Endothelial cell of umbilical vein (primary cell): ENCODE measurements at regions not wholly inside any gene's neighbourhood (a gene's known extent, or its start where the extent isn't known, plus 50 kb on each side); places are given as distances from the start of the nearest gene placed in this dataset.

ENCODE experiments used
- BruUV-seq: library from RNA; stranded (reverse); fragments of 400-500 nt; replicated peaks from 2 replicates; lab custom pipeline; 2021; lab: Mats Ljungman, UMichigan
- CTCF ChIA-PET: fragments of 300-600, 350-600 bp; sonication (Branson Sonifier 250); formaldehyde crosslinking; loops from one replicate; lab custom pipeline; 2021; ENCODE audit warnings: antibody characterized with exemption, inconsistent platforms; lab: Charles Lee
- POLR2A ChIA-PET: fragments of 300-600, 350-600 bp; sonication (Branson Sonifier 250); formaldehyde crosslinking; loops from one replicate; lab custom pipeline; 2021; ENCODE audit warnings: antibody characterized with exemption, inconsistent platforms; lab: Charles Lee
- DNase-seq: peaks from one replicate; pipeline ENCODE4 v3.0.0-alpha.2; 2011; ENCODE audit warnings: low read depth, low spot score
- FAIRE-seq: peaks from 2 replicates; lab custom pipeline; 2011; peaks lifted over from hg19 to GRCh38; lab: Jason Lieb, UNC
- H2AFZ ChIP-seq: 2 replicates; pipeline ENCODE4 v1.6.0; 2012; ENCODE audit warnings: low read depth, low read length, control low read depth, inconsistent platforms
- H3K27ac ChIP-seq: 2 replicates; pipeline ENCODE4 v1.5.1; 2011; ENCODE audit warnings: low read depth, mild to moderate bottlenecking, control low read depth, low read length, moderate library complexity; ENCODE audit not compliant: insufficient read depth
- H3K27me3 ChIP-seq, 2 experiments: 2 replicates each; pipeline versions ENCODE4 v1.6.0 to v1.6.1; 2011; ENCODE audit warnings: low read length in 2 of 2, mixed read lengths in 1 of 2; ENCODE audit not compliant: control insufficient read depth in 2 of 2, insufficient read depth in 2 of 2
- H3K36me3 ChIP-seq, 2 experiments: 2 replicates in 1 of 2; 3 replicates in 1 of 2; pipeline ENCODE4 v1.5.1; 2011; ENCODE audit warnings: low read length in 2 of 2, mild to moderate bottlenecking in 1 of 2, moderate library complexity in 1 of 2; ENCODE audit not compliant: control insufficient read depth in 2 of 2, insufficient read depth in 2 of 2; ENCODE audit errors: extremely low read depth in 1 of 2
- H3K4me1 ChIP-seq: 3 replicates; pipeline ENCODE4 v1.5.1; 2011; ENCODE audit warnings: mild to moderate bottlenecking, low read length; ENCODE audit not compliant: control insufficient read depth, insufficient read depth; ENCODE audit errors: extremely low read depth
- H3K4me2 ChIP-seq: 2 replicates; pipeline ENCODE4 v1.6.1; 2011; ENCODE audit warnings: low read length, control low read depth, mixed read lengths; ENCODE audit not compliant: insufficient read depth
- H3K4me3 ChIP-seq, 3 experiments: fragments of 200-600 bp in 1 of 3; sonication (generic), shearing (Covaris generic) in 1 of 3; replicated peaks in 1 of 3; 2 replicates each; pipeline ENCODE4 v1.5.1; 2011 to 2016; ENCODE audit warnings: control low read depth in 3 of 3, low read length in 3 of 3, mild to moderate bottlenecking in 2 of 3, inconsistent platforms in 1 of 3, low read depth in 1 of 3, moderate library complexity in 1 of 3; ENCODE audit not compliant: insufficient read depth in 1 of 3
- H3K79me2 ChIP-seq: 2 replicates; pipeline ENCODE4 v1.6.0; 2012; ENCODE audit warnings: low read length, inconsistent platforms; ENCODE audit not compliant: control insufficient read depth, insufficient read depth
- H3K9ac ChIP-seq: replicated peaks from 2 replicates; pipeline ENCODE3; 2011; ENCODE audit warnings: low read length, control low read depth; ENCODE audit not compliant: insufficient read depth; ENCODE audit errors: extremely low read depth
- H3K9me1 ChIP-seq: replicated peaks from 3 replicates; pipeline ENCODE4 v1.6.0; 2011; ENCODE audit warnings: mild to moderate bottlenecking, low read length; ENCODE audit not compliant: control insufficient read depth, insufficient read depth; ENCODE audit errors: extremely low read depth
- H3K9me3 ChIP-seq: replicated peaks from 2 replicates; pipeline ENCODE4 v1.5.1; 2012; ENCODE audit warnings: low read length, inconsistent platforms; ENCODE audit not compliant: control insufficient read depth, insufficient read depth
- H4K20me1 ChIP-seq: replicated peaks from 2 replicates; pipeline ENCODE3; 2011; ENCODE audit warnings: mild to moderate bottlenecking, low read length; ENCODE audit not compliant: control insufficient read depth, insufficient read depth; ENCODE audit errors: extremely low read depth
- EZH2 ChIP-seq: IDR thresholded peaks from 2 replicates; pipeline ENCODE4 v1.6.1; 2012; ENCODE audit warnings: borderline replicate concordance, low read depth, mild to moderate bottlenecking, moderate library complexity, low read length, inconsistent platforms; ENCODE audit not compliant: severe bottlenecking
- FOS ChIP-seq: IDR thresholded peaks from 2 replicates; pipeline ENCODE4 v1.6.1; 2011; ENCODE audit warnings: mild to moderate bottlenecking, low read length, moderate library complexity, borderline replicate concordance; ENCODE audit not compliant: insufficient read depth
- GATA2 ChIP-seq: IDR thresholded peaks from 2 replicates; pipeline ENCODE4 v1.7.0; 2011; ENCODE audit warnings: low read depth, mild to moderate bottlenecking, moderate library complexity, mixed read lengths, low read length; ENCODE audit not compliant: insufficient read length, insufficient read depth
- JUN ChIP-seq: IDR thresholded peaks from 2 replicates; pipeline ENCODE4 v1.6.1; 2011; ENCODE audit warnings: borderline replicate concordance, low read depth; ENCODE audit not compliant: insufficient read length, insufficient read depth
- MAX ChIP-seq: IDR thresholded peaks from 2 replicates; pipeline ENCODE4 v1.6.1; 2011; ENCODE audit not compliant: insufficient read depth, insufficient read length
- MYC ChIP-seq: IDR thresholded peaks from one replicate; pipeline ENCODE4 v1.6.1; 2011; ENCODE audit warnings: mild to moderate bottlenecking, low read depth, low read length
- POLR2A ChIP-seq: IDR thresholded peaks from 2 replicates; pipeline ENCODE4 v1.6.1; 2012; ENCODE audit warnings: low read depth, mild to moderate bottlenecking, control low read depth, low read length
- POLR2AphosphoS5 ChIP-seq: IDR thresholded peaks from 2 replicates; pipeline ENCODE4 v1.6.1; 2012; ENCODE audit warnings: low read depth, mild to moderate bottlenecking, control low read depth, low read length, moderate library complexity; ENCODE audit not compliant: insufficient read depth
- dilution Hi-C: fragments of 300-500 bp; cut with MboI; formaldehyde crosslinking; loops from one replicate; pipeline ENCODE4 v1.15.0; 2019; ENCODE audit warnings: low sequenced_read_pairs; ENCODE audit not compliant: extremely low pct_ligation_motif_present
- intact Hi-C: fragments of 100-400 bp; cut with micrococcal nuclease; formaldehyde crosslinking; loops from one replicate; pipeline ENCODE4 v1.10.0; 2022
- TF ChIP-seq, protein P1 (sequence below), 2 donors: IDR thresholded peaks; 1 replicate in 1 of 2; 2 replicates in 1 of 2; pipeline ENCODE4 v1.5.1; 2011; ENCODE audit warnings: low read length in 2 of 2, mild to moderate bottlenecking in 2 of 2, moderate library complexity in 2 of 2, control low read depth in 1 of 2, inconsistent platforms in 1 of 2, low read depth in 1 of 2; ENCODE audit not compliant: insufficient read depth in 1 of 2; ENCODE audit errors: extremely low read depth in 1 of 2

- POLR2A ChIA-PET = no interaction called here
- DNase-seq = no peak
- TF ChIP-seq, protein P1, sequence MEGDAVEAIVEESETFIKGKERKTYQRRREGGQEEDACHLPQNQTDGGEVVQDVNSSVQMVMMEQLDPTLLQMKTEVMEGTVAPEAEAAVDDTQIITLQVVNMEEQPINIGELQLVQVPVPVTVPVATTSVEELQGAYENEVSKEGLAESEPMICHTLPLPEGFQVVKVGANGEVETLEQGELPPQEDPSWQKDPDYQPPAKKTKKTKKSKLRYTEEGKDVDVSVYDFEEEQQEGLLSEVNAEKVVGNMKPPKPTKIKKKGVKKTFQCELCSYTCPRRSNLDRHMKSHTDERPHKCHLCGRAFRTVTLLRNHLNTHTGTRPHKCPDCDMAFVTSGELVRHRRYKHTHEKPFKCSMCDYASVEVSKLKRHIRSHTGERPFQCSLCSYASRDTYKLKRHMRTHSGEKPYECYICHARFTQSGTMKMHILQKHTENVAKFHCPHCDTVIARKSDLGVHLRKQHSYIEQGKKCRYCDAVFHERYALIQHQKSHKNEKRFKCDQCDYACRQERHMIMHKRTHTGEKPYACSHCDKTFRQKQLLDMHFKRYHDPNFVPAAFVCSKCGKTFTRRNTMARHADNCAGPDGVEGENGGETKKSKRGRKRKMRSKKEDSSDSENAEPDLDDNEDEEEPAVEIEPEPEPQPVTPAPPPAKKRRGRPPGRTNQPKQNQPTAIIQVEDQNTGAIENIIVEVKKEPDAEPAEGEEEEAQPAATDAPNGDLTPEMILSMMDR (IDR thresholded peaks at IDR 0.05; ENCODE audit: extremely low read depth in 1 of 2, insufficient read depth in 1 of 2, low read depth in 1 of 2, low read length in 2 of 2) = no peak
- TF ChIP-seq FOS (no peak), EZH2 (no peak), POLR2A (no peak), MYC (no peak), GATA2 (no peak), MAX (no peak), JUN (no peak), POLR2AphosphoS5 (no peak)
Measured at GRCh38 chr5:133700251-133700650, 87.9 kb upstream of the FSTL4 start.

More at GRCh38 chr5:133700251-133700650, 87.9 kb upstream of the FSTL4 start:
- Histone ChIP-seq H3K4me2 (no peak overlapping the region), H3K9me3 (no peaks in the 10 kb centered on the region), H3K79me2 (no peaks in the 10 kb centered on the region), H3K27ac (no peak overlapping the region), H2AFZ (no peak overlapping the region), H3K9ac (no peak overlapping the region), H4K20me1 (no peaks in the 10 kb centered on the region), H3K4me1 (no peaks in the 10 kb centered on the region), H3K27me3 (no peaks in the 10 kb centered on the region), H3K9me1 (no peaks in the 10 kb centered on the region), H3K4me3 (no peak overlapping the region), H3K36me3 (no peaks in the 10 kb centered on the region)
- FAIRE-seq = no peak
- CTCF ChIA-PET = no interaction called here
- dilution Hi-C loops (no loop called here), intact Hi-C loops (no loop called here)
- no TSS peak for BruUV-seq
